ENCODE measurements at regions not wholly inside any gene's neighbourhood (a gene's known extent, or its start where the extent isn't known, plus 50 kb on each side); places are given as distances from the start of the nearest gene placed in this dataset.
"Not testable (repeated sequence)": the region's sequence is repeated elsewhere in the genome, so short reads cannot be mapped to it uniquely, and the experiment has no call there.

DNA sequence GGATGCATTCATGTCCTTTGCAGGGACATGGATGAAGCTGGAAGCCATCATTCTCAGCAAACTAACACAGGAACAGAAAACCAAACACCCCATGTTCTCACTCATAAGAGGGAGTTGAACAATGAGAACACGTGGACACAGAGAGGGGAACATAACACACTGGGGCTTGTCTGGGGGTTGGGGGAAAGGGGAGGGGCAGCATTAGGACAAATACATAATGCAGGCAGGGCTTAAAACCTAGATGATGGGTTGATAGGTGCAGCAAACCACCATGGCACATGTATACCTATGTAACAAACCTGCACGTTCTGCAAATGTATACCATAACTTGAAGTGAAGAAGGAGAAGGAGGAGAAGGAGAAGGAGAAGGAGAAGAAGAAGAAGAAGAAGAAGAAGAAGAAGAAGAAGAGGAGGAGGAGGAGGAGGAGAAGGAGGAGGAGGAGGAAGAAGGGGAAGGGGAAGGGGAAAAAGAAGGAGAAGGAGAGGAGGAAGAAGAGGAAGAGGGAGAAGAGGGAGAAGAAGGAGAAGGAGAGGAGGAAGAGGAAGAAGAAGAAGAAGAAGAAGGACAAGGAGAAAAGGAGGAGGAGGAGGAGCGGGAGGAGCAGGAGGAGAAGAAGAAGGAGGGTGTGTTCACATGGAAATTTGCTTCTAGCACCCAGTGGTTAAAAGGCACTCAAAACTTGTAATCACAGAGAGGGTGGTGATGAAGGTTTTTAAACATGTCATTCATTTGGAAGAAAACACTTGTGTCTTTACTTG lies 133.5 kb upstream of the TPTE start:
- H3K36me3 ChIP-seq (ENCODE audit: control insufficient read depth in 2 of 2, insufficient read depth in 1 of 2, low read length in 2 of 2); H3K4me1 ChIP-seq (ENCODE audit: control insufficient read depth, insufficient read depth, low read length); POLR2A ChIA-PET; H3K4me3 ChIP-seq (ENCODE audit: low read depth, low read length); H3K9me3 ChIP-seq (ENCODE audit: control insufficient read depth, insufficient read depth, low read depth, low read length); H3K27ac ChIP-seq (ENCODE audit: extremely low read depth, low read depth, low read length); CTCF ChIA-PET: not testable (repeated sequence)

GRCh38 chr21:10388625-10389024 lies 132.8 kb upstream of the TPTE start:
- POLR2A ChIA-PET; H3K27ac ChIP-seq (ENCODE audit: extremely low read depth, low read depth, low read length); H3K4me3 ChIP-seq (ENCODE audit: low read depth, low read length); H3K9me3 ChIP-seq (ENCODE audit: control insufficient read depth, insufficient read depth, low read depth, low read length); CTCF ChIA-PET; H3K4me1 ChIP-seq (ENCODE audit: control insufficient read depth, insufficient read depth, low read length); H3K36me3 ChIP-seq (ENCODE audit: control insufficient read depth in 2 of 2, insufficient read depth in 1 of 2, low read length in 2 of 2): not testable (repeated sequence)

DNA sequence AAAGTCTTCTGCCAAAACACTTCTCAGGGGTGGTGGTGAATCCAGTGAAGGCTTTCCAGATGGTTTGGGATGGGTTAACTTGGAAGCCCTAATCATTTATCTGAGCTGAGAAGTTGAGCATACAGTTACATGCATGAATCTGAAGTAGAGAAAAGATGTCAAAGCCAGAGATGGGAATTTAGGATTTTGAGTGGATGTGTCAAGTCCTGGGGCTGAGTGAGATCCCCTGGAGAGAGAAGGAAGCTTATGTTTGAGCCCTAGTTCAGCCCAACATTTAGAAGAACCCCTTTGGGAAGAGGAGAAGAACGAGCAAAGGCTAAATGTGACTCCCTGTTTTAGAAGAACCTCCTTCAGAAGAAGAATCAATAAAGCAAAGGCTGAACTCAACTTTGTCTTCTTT lies 129.1 kb upstream of the TPTE start:
- H3K36me3 ChIP-seq (ENCODE audit: control insufficient read depth in 2 of 2, insufficient read depth in 1 of 2, low read length in 2 of 2); CTCF ChIA-PET; H3K4me3 ChIP-seq (ENCODE audit: low read depth, low read length); POLR2A ChIA-PET; H3K27ac ChIP-seq (ENCODE audit: extremely low read depth, low read depth, low read length); H3K4me1 ChIP-seq (ENCODE audit: control insufficient read depth, insufficient read depth, low read length); H3K9me3 ChIP-seq (ENCODE audit: control insufficient read depth, insufficient read depth, low read depth, low read length): not testable (repeated sequence)

DNA sequence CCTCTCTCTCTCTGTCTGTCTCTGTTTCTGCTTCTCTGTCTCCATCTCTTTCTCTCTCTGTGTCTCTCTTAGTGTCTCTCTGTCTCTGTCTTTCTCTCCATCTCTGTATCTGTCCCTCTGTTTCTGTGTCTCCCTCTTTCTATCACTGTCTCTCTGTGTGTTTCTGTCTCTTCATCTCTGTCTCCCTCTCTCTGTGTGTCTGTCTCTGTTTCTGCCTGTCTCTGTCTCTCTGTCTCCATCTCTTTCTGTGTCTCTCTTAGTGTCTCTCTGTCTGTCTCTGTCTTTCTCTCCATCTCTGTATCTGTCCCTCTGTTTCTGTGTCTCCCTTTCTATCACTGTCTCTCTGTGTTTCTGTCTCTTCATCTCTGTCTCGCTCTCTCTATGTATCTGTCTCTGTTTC lies 125.4 kb upstream of the TPTE start:
- CTCF ChIA-PET; POLR2A ChIA-PET; H3K36me3 ChIP-seq (ENCODE audit: control insufficient read depth in 2 of 2, insufficient read depth in 1 of 2, low read length in 2 of 2); H3K4me3 ChIP-seq (ENCODE audit: low read depth, low read length); H3K4me1 ChIP-seq (ENCODE audit: control insufficient read depth, insufficient read depth, low read length); H3K27ac ChIP-seq (ENCODE audit: extremely low read depth, low read depth, low read length); H3K9me3 ChIP-seq (ENCODE audit: control insufficient read depth, insufficient read depth, low read depth, low read length): not testable (repeated sequence)

DNA sequence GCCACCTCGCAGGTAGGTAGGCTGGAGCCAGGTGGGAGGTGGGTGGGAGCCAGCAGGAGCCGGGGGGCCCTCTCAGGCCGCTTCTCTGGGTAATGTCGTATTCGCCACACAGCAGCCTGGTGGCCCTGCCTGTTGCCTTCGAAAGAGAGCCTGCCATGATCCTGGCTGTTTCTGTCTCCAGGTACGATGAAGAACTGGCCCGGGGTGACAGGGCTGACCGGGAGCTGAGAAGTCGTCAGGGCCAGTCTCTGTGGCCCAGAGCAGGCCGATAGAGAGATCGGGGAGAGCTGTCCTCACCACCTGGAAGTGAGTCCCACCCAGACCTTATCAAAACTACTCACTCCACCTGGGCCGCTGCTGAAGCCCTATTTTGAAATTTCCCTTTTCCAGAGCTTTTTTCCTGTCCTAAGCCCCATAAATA lies 123.9 kb upstream of the TPTE start:
- CTCF ChIA-PET; H3K4me1 ChIP-seq (ENCODE audit: control insufficient read depth, insufficient read depth, low read length); POLR2A ChIA-PET: not testable (repeated sequence)

DNA sequence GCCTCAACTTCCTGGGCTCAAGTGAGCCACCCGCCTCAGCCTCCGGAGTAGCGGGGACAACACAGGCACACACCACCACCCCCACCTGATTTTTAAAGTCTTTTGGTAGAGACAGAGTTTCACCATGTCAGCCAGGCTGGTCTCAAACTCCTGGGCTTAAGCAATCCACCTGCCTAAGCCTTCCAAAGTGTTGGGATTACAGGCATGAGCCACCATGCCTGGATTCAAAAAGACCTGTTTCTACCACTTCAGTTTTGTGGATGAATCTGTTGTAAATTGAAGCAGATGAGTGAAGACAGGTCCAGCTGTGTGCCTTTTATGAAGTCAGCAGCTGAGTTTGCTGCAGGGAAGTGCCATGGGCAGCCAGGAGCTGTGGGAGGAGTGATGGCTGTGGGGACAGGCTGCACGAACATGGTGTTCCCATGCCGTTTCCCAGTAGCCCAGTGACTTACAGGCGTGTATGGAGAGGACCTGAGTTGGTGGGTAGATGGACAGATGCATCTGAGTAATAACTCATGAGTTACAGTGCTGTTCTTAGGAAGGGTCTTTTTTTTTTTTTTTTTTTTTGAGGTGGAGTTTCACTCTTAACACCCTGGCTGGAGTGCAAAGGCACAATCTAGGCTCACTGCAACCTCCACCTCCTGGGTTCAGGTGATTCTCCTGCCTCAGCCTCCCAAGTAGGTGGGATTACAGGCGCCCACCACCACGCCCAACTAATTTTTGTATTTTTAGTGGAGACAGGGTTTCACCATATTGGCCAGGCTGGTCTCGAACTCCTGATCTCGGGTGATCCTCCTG lies 122.5 kb upstream of the TPTE start:
- POLR2A ChIA-PET; H3K36me3 ChIP-seq (ENCODE audit: control insufficient read depth in 2 of 2, insufficient read depth in 1 of 2, low read length in 2 of 2); H3K4me1 ChIP-seq (ENCODE audit: control insufficient read depth, insufficient read depth, low read length); H3K9me3 ChIP-seq (ENCODE audit: control insufficient read depth, insufficient read depth, low read depth, low read length); H3K4me3 ChIP-seq (ENCODE audit: low read depth, low read length); H3K27ac ChIP-seq (ENCODE audit: extremely low read depth, low read depth, low read length); CTCF ChIA-PET: not testable (repeated sequence)

More for the DNA sequence above, 123.9 kb upstream of the TPTE start:
- H3K27ac ChIP-seq (ENCODE audit: extremely low read depth, low read depth, low read length); H3K9me3 ChIP-seq (ENCODE audit: control insufficient read depth, insufficient read depth, low read depth, low read length); H3K36me3 ChIP-seq (ENCODE audit: control insufficient read depth in 2 of 2, insufficient read depth in 1 of 2, low read length in 2 of 2); H3K4me3 ChIP-seq (ENCODE audit: low read depth, low read length): not testable (repeated sequence)

- POLR2A ChIA-PET = not testable (repeated sequence)
These were observed 120.6 kb upstream of the TPTE start for GRCh38 chr21:10400622-10401361.

GRCh38 chr21:10402461-10402860 lies 118.9 kb upstream of the TPTE start:
- H3K36me3 ChIP-seq (ENCODE audit: control insufficient read depth in 2 of 2, insufficient read depth in 1 of 2, low read length in 2 of 2); H3K4me3 ChIP-seq (ENCODE audit: low read depth, low read length); CTCF ChIA-PET; H3K9me3 ChIP-seq (ENCODE audit: control insufficient read depth, insufficient read depth, low read depth, low read length); H3K4me1 ChIP-seq (ENCODE audit: control insufficient read depth, insufficient read depth, low read length); POLR2A ChIA-PET; H3K27ac ChIP-seq (ENCODE audit: extremely low read depth, low read depth, low read length): not testable (repeated sequence)

More at GRCh38 chr21:10400622-10401361, 120.6 kb upstream of the TPTE start:
- CTCF ChIA-PET; H3K9me3 ChIP-seq (ENCODE audit: control insufficient read depth, insufficient read depth, low read depth, low read length); H3K4me3 ChIP-seq (ENCODE audit: low read depth, low read length); H3K36me3 ChIP-seq (ENCODE audit: control insufficient read depth in 2 of 2, insufficient read depth in 1 of 2, low read length in 2 of 2); H3K27ac ChIP-seq (ENCODE audit: extremely low read depth, low read depth, low read length); H3K4me1 ChIP-seq (ENCODE audit: control insufficient read depth, insufficient read depth, low read length): not testable (repeated sequence)

GRCh38 chr21:10405331-10405730 lies 116.1 kb upstream of the TPTE start:
- H3K9me3 ChIP-seq (ENCODE audit: control insufficient read depth, insufficient read depth, low read depth, low read length); POLR2A ChIA-PET; CTCF ChIA-PET: not testable (repeated sequence)

GRCh38 chr21:10409786-10410185 lies 111.6 kb upstream of the TPTE start:
- POLR2A ChIA-PET; H3K4me1 ChIP-seq (ENCODE audit: control insufficient read depth, insufficient read depth, low read length); CTCF ChIA-PET; H3K36me3 ChIP-seq (ENCODE audit: control insufficient read depth in 2 of 2, insufficient read depth in 1 of 2, low read length in 2 of 2); H3K9me3 ChIP-seq (ENCODE audit: control insufficient read depth, insufficient read depth, low read depth, low read length); H3K4me3 ChIP-seq (ENCODE audit: low read depth, low read length); H3K27ac ChIP-seq (ENCODE audit: extremely low read depth, low read depth, low read length): not testable (repeated sequence)

More at GRCh38 chr21:10405331-10405730, 116.1 kb upstream of the TPTE start:
- not testable (repeated sequence) for H3K27ac ChIP-seq (ENCODE audit: extremely low read depth, low read depth, low read length); H3K4me3 ChIP-seq (ENCODE audit: low read depth, low read length); H3K4me1 ChIP-seq (ENCODE audit: control insufficient read depth, insufficient read depth, low read length); H3K36me3 ChIP-seq (ENCODE audit: control insufficient read depth in 2 of 2, insufficient read depth in 1 of 2, low read length in 2 of 2)

- CTCF ChIA-PET; H3K9me3 ChIP-seq (ENCODE audit: control insufficient read depth, insufficient read depth, low read depth, low read length); POLR2A ChIA-PET: not testable (repeated sequence)
These were observed 110.9 kb upstream of the TPTE start for GRCh38 chr21:10410354-10410929.

More at GRCh38 chr21:10410354-10410929, 110.9 kb upstream of the TPTE start:
- H3K4me3 ChIP-seq (ENCODE audit: low read depth, low read length); H3K4me1 ChIP-seq (ENCODE audit: control insufficient read depth, insufficient read depth, low read length); H3K36me3 ChIP-seq (ENCODE audit: control insufficient read depth in 2 of 2, insufficient read depth in 1 of 2, low read length in 2 of 2); H3K27ac ChIP-seq (ENCODE audit: extremely low read depth, low read depth, low read length): not testable (repeated sequence)
